ENCODE measurements at regions not wholly inside any gene's neighbourhood (a gene's known extent, or its start where the extent isn't known, plus 50 kb on each side); places are given as distances from the start of the nearest gene placed in this dataset.

DNA sequence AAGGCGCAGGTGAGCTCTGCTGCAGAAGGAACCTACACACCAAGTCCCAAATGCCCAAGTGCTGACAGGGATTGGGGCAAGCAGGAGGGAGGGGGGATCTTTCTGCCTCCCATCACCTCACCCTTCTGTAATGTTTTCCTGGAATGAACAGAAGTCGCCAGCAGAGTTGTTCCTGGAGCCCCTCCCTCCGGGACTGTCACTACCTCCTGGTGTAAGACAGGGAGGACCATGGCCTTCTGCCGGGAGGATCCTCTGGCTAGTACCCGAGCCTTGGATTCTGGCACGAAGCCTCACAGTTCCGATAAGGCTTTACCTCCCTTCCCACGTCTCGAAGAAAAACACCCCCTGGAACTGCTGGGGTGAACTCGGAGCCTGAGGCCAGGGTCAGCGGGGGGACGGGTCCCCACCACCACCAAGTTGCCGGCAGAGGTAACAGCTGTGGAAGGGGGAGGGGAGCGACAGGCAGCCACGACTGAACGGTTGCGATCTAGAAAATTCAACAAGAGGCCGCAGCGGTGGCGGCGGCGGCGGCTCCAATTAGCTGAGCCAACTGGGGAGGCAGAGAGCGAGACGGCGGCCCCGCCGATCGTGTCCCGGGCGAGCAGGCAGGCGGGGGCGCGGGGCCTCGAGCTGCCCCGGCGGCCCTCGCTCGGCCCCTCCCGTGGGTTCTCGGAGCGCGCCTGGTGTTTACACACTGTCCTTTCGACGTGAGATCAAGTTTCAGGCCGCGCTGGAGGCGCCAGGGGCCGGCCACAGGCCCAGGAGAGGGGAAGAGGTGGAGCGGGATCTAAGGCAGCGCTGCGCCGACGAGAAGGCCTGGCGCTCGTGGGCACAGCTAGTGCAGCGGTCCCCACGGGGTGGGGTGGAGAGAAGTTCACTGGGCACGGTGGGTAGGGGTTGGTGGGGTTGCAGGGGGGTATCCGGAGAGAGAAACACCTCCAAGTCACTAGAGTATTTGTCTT, 53.7 kb upstream of the BCOR start:
- TF ChIP-seq POLR2A (IDR thresholded peaks at IDR 0.05) (no peak), CTCF (IDR thresholded peaks at IDR 0.05) (no peak)
- Histone ChIP-seq H3K4me1 (peaks cover 4% of the 10 kb centered on the region), H3K4me3 (no peak overlapping the region), H3K27ac (no peak overlapping the region), H3K36me3 (ENCODE audit: low read depth, missing control alignments) (no peaks in the 10 kb centered on the region), H3K27me3 (no peaks in the 10 kb centered on the region), H3K9me3 (no peaks in the 10 kb centered on the region)
- WGBS, 2 donors, result 27 to 30% methylated on average over 2 to 41 of the region's 60 CpGs
- intact Hi-C loops (cut with DNase I; ENCODE audit: low total_unique reads), result no loop called here
- DNase-seq, result no peak

- TF ChIP-seq POLR2A (IDR thresholded peaks at IDR 0.05) (no peak), CTCF (IDR thresholded peaks at IDR 0.05) (no peak)
- Histone ChIP-seq H3K36me3 (ENCODE audit: low read depth, missing control alignments) (no peaks in the 10 kb centered on the region), H3K27me3 (no peaks in the 10 kb centered on the region), H3K9me3 (no peaks in the 10 kb centered on the region), H3K27ac (no peak overlapping the region), H3K4me1 (peaks cover 4% of the 10 kb centered on the region), H3K4me3 (no peak overlapping the region)
- intact Hi-C loops (cut with DNase I; ENCODE audit: low total_unique reads), result no loop called here
- WGBS, 2 donors, result 78 to 87% methylated on average over 5 to 6 of the region's 6 CpGs
- DNase-seq, result no peak
These were observed 52.7 kb upstream of the BCOR start for GRCh38 chrX:40150503-40150902.

- Histone ChIP-seq H3K9me3 (no peaks in the 10 kb centered on the region), H3K4me1 (peaks cover 4% of the 10 kb centered on the region), H3K4me3 (no peak overlapping the region), H3K36me3 (ENCODE audit: low read depth, missing control alignments) (no peaks in the 10 kb centered on the region), H3K27me3 (no peaks in the 10 kb centered on the region), H3K27ac (no peak overlapping the region)
- DNase-seq, result no peak
- intact Hi-C loops (cut with DNase I; ENCODE audit: low total_unique reads), result no loop called here
- 63 to 75% methylated on average over 14 to 17 of the region's 17 CpGs for WGBS, 2 donors
- TF ChIP-seq POLR2A (IDR thresholded peaks at IDR 0.05), result no peak
- no peak for TF ChIP-seq CTCF (IDR thresholded peaks at IDR 0.05)
These were observed 51.8 kb upstream of the BCOR start for GRCh38 chrX:40149286-40150175.

- H3K36me3 ChIP-seq (ENCODE audit: low read depth, missing control alignments), result no peaks in the 10 kb centered on the region
- H3K4me3 ChIP-seq, result no peak overlapping the region
- H3K4me1 ChIP-seq, result peaks cover 4% of the 10 kb centered on the region
- TF ChIP-seq POLR2A (IDR thresholded peaks at IDR 0.05) (no peak), CTCF (IDR thresholded peaks at IDR 0.05) (no peak)
- DNase-seq, result no peak
- 42 to 54% methylated on average over 21 to 23 of the region's 24 CpGs for WGBS, 2 donors
- H3K9me3 ChIP-seq, result no peaks in the 10 kb centered on the region
- H3K27me3 ChIP-seq, result no peaks in the 10 kb centered on the region
- no peak overlapping the region for H3K27ac ChIP-seq
- intact Hi-C loops (cut with DNase I; ENCODE audit: low total_unique reads), result no loop called here
These were observed 50.9 kb upstream of the BCOR start for GRCh38 chrX:40148385-40149285.

All from testis (tissue), 2 donors.